ENCODE measurements at regions not wholly inside any gene's neighbourhood (a gene's known extent, or its start where the extent isn't known, plus 50 kb on each side); places are given as distances from the start of the nearest gene placed in this dataset.

DNA sequence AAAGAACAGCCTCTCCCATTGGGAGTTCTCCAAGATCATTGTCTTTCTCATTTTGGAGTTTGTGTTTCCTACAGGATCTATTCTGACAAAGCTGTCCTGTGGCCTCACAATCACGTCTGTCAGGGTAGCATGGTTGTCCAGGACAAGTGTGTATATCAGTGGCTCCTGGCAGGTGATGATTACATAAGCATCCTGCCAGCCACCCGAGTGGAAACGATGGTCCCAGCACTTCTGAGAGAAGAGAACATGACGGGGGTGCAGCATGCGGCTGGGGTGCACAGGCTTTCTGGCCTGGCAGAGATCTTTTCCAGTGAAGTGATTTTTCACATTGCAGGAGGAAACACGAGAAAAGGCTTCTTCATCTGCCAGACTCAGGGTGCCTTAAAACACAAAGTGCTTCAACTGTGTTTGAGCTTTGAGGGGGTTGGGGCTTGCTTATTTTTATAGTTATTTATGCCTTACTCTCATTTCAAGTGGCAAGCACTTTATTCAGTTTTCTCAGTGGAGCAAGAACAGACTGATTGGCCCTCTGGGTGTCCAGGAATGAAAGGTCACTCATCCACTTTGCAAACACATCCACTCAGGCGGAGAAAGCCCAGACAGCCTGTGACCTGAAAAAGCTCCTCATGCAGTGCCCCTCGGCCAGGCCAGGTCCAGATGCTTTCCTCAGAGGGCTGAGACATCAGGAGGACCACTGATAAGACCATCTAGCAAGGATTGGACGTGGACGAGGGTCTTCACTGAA is 186.0 kb downstream of the DUSP10 start:
- H3K9ac ChIP-seq (ENCODE audit: insufficient read depth, low read length, poor library complexity, severe bottlenecking): no peak overlapping the region
- H2AFZ ChIP-seq (ENCODE audit: insufficient read depth, low read depth, low read length, poor library complexity, severe bottlenecking): no peak overlapping the region
- no peaks in the 10 kb centered on the region for H3K36me3 ChIP-seq (replicated peaks in 1 of 2; ENCODE audit: control insufficient read depth in 1 of 2, insufficient read depth in 2 of 2, low read length in 2 of 2)
- no peak overlapping the region for H3K4me3 Mint-ChIP-seq
- H3K4me1 ChIP-seq (ENCODE audit: control insufficient read depth in 1 of 2, insufficient read depth in 2 of 2, low read length in 2 of 2): peaks cover 0 to 4% of the 10 kb centered on the region in 2 donors
- no peak for DNase-seq
- no peaks in the 10 kb centered on the region for H3K9me3 Mint-ChIP-seq
- no peaks in the 10 kb centered on the region for H4K20me1 ChIP-seq (ENCODE audit: insufficient read depth, low read length)
- H3K4me2 ChIP-seq (replicated peaks; ENCODE audit: extremely low read depth, low read length, poor library complexity, severe bottlenecking): no peak overlapping the region
- peaks cover 16% of the 10 kb centered on the region for H3K4me1 Mint-ChIP-seq
- H3K79me2 ChIP-seq (ENCODE audit: insufficient read depth, low read length): no peaks in the 10 kb centered on the region
- WGBS (ENCODE audit: insufficient coverage): 86% methylated on average over 8 of the region's 10 CpGs
- intact Hi-C loops (cut with micrococcal nuclease): no loop called here
- H3K4me3 ChIP-seq (replicated peaks in 1 of 3; ENCODE audit: low read depth in 2 of 3, low read length in 3 of 3): no peak overlapping the region
- TF ChIP-seq, protein P1, sequence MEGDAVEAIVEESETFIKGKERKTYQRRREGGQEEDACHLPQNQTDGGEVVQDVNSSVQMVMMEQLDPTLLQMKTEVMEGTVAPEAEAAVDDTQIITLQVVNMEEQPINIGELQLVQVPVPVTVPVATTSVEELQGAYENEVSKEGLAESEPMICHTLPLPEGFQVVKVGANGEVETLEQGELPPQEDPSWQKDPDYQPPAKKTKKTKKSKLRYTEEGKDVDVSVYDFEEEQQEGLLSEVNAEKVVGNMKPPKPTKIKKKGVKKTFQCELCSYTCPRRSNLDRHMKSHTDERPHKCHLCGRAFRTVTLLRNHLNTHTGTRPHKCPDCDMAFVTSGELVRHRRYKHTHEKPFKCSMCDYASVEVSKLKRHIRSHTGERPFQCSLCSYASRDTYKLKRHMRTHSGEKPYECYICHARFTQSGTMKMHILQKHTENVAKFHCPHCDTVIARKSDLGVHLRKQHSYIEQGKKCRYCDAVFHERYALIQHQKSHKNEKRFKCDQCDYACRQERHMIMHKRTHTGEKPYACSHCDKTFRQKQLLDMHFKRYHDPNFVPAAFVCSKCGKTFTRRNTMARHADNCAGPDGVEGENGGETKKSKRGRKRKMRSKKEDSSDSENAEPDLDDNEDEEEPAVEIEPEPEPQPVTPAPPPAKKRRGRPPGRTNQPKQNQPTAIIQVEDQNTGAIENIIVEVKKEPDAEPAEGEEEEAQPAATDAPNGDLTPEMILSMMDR (IDR thresholded peaks at IDR 0.05): no peak
- no peaks in the 10 kb centered on the region for H3K27me3 ChIP-seq (ENCODE audit: control insufficient read depth in 2 of 2, insufficient read depth in 2 of 2, low read length in 2 of 2)
- H3K36me3 Mint-ChIP-seq: no peaks in the 10 kb centered on the region
- H3K27ac ChIP-seq (ENCODE audit: low read depth in 1 of 2, low read length in 2 of 2): no peak overlapping the region
- no peaks in the 10 kb centered on the region for H3K9me3 ChIP-seq (replicated peaks in 1 of 2; ENCODE audit: control insufficient read depth in 1 of 2, insufficient read depth in 1 of 2, low read length in 2 of 2)
- peaks cover 0 to 2% (median 1%) of the 10 kb centered on the region in 3 donors for H3K27me3 Mint-ChIP-seq (ENCODE audit: low read depth in 3 of 3)
- H3K27ac Mint-ChIP-seq: no peak overlapping the region

DNA sequence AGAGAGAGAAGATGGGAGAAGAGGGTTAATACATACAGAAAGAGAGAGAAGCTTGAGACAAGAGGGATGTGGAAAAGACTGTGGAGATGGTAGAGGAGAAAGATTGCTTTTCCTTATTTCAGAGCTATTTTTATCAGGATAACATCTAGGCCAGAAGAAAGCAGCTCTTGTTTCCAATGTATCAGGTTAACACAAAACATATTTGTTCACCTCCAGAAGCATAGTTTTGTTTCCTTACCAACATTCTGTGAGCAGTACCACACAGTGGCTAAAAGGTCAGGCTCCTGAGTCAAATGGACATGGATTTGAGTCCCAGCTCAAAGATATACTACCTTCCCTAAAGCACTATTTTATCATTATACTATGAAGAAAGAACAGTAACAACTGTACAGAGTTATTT is 185.5 kb downstream of the DUSP10 start:
- no peak for DNase-seq
- H3K4me1 ChIP-seq (ENCODE audit: control insufficient read depth in 1 of 2, insufficient read depth in 2 of 2, low read length in 2 of 2): peaks cover 0 to 4% of the 10 kb centered on the region in 2 donors
- H3K79me2 ChIP-seq (ENCODE audit: insufficient read depth, low read length): no peaks in the 10 kb centered on the region
- H4K20me1 ChIP-seq (ENCODE audit: insufficient read depth, low read length): no peaks in the 10 kb centered on the region
- H3K27me3 Mint-ChIP-seq (ENCODE audit: low read depth in 3 of 3): peaks cover 0 to 2% (median 1%) of the 10 kb centered on the region in 3 donors
- no peak overlapping the region for H3K4me2 ChIP-seq (replicated peaks; ENCODE audit: extremely low read depth, low read length, poor library complexity, severe bottlenecking)
- H3K4me3 Mint-ChIP-seq: no peak overlapping the region
- no peak overlapping the region for H3K9ac ChIP-seq (ENCODE audit: insufficient read depth, low read length, poor library complexity, severe bottlenecking)
- H3K4me3 ChIP-seq (replicated peaks in 1 of 3; ENCODE audit: low read depth in 2 of 3, low read length in 3 of 3): no peak overlapping the region
- no peak overlapping the region for H3K27ac ChIP-seq (ENCODE audit: low read depth in 1 of 2, low read length in 2 of 2)
- no peak overlapping the region for H3K27ac Mint-ChIP-seq
- H3K36me3 Mint-ChIP-seq: no peaks in the 10 kb centered on the region
- no peaks in the 10 kb centered on the region for H3K36me3 ChIP-seq (replicated peaks in 1 of 2; ENCODE audit: control insufficient read depth in 1 of 2, insufficient read depth in 2 of 2, low read length in 2 of 2)
- H3K9me3 ChIP-seq (replicated peaks in 1 of 2; ENCODE audit: control insufficient read depth in 1 of 2, insufficient read depth in 1 of 2, low read length in 2 of 2): no peaks in the 10 kb centered on the region
- no peaks in the 10 kb centered on the region for H3K27me3 ChIP-seq (ENCODE audit: control insufficient read depth in 2 of 2, insufficient read depth in 2 of 2, low read length in 2 of 2)
- no peaks in the 10 kb centered on the region for H3K9me3 Mint-ChIP-seq
- no peak overlapping the region for H2AFZ ChIP-seq (ENCODE audit: insufficient read depth, low read depth, low read length, poor library complexity, severe bottlenecking)
- TF ChIP-seq, protein P1 (IDR thresholded peaks at IDR 0.05): no peak
- intact Hi-C loops (cut with micrococcal nuclease): no loop called here
- peaks cover 16% of the 10 kb centered on the region for H3K4me1 Mint-ChIP-seq

Data from CD14-positive monocyte (primary cell).